COLO829 (cell line): ENCODE measurements at regions not wholly inside any gene's neighbourhood (a gene's known extent, or its start where the extent isn't known, plus 50 kb on each side); places are given as distances from the start of the nearest gene placed in this dataset.

Experiments
- DNase-seq: peaks from one replicate; pipeline ENCODE4 v3.0.0; 2012; ENCODE audit warnings: low spot score

DNA sequence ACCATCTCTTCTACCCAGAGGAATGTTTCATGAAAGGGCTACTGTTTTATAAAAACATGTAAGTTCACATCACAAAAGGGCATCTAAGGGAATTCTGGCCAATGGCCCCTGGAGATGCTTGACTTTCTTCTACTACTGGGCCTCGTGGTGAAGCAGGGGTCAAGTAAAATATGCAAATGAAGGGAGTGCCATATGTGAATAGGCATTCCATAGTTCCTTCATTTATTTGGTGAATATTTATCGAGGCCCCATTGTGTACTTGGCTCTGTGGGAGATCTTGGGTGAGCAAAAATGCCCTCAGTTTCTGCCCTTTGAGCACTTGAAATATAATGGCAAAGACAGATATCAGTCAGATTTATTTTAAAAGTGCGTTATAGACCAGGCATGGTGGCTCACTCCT is 101.3 kb upstream of the CACNA2D3 start:
- no peak for DNase-seq

DNA sequence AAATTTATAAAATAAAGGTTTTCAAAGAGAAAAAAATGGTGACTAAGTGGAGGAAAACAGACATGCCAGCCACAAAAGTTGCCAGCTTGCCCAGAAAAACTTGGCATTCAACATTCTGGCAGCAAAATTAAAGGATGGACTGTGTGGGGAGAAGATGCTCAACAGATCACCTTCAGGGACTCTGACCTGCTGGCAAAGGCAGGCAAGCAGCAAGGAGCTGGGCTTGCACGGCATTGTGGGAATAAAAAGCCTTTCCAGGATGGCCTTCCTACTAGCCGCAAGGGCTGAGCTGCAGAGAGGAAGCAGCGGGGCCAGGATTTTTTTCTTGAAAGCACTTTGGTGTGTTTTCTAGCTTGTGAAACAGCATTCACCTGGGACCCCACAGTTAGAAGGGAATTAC is 101.9 kb upstream of the CACNA2D3 start:
- DNase-seq = no peak

GRCh38 chr3:54014067-54014466 is 108.3 kb upstream of the CACNA2D3 start:
- DNase-seq = no peak

GRCh38 chr3:54008744-54009143 is 113.6 kb upstream of the CACNA2D3 start:
- no peak for DNase-seq

GRCh38 chr3:54008099-54008498 is 114.3 kb upstream of the CACNA2D3 start:
- peak; percentile 45 for DNase-seq

DNA sequence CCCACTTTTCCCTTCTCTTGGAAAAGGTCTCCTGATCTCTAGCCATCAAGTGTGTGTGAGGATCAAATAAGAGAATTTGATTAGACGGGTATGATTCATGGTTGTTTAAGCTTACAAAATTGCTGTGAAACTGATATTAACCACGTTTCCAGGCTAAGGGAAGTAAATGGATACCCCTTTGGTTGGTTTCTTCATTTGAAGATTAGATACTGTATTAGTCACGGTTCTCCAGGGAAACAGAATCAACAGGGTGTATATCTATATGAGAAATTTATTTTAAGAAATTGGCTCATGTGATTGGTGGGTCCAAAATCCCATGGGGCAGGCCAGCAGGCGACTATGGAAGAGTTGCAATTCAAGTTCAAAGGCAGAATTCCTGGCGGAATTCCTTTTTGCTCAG is 112.7 kb upstream of the SELENOK start:
- DNase-seq = no peak

DNA sequence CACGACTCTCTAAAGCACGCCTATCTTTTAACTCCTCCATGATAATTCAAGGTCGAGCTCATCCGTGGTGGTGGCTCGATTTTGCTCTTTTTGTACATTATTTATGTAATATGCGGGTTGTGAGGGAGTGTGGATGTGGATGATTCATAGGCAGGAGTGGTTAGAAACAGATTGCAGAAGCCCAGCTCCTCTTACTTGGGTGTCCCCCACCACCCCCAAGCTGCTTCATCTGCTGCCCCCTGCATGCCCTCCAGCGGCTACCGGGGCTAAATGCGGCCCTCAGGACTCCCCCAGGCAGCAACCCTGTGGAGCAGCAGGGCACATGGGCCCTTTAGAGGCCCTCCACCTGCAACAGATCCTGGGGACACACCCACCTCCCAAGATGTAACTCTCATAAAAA is 111.5 kb upstream of the SELENOK start:
- no peak for DNase-seq

GRCh38 chr3:53999725-54000124 is 108.1 kb upstream of the SELENOK start:
- no peak for DNase-seq

DNA sequence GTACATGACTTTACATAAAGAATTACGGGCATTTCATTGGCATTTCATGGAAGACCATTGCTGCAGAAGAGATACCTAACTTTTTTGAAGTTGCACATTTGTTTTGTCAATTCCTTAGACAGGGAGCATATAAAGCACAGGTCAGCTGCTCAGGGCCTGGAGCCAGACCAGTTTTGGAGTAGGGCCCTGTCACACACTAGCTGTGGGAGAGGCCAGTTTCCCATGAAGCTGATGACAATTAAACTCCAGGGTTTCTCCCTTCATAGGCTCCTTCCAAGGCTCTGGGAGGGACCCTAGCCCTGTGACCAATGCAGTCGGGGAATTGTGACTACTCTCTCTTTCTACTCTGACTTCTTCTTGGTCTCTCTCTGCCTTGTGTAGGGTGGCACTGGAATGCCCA is 107.3 kb upstream of the SELENOK start:
- no peak for DNase-seq

- no peak for DNase-seq
Measured at GRCh38 chr3:53997476-53997875, 105.8 kb upstream of the SELENOK start.

- DNase-seq = no peak
Measured at GRCh38 chr3:53996141-53996874, 104.6 kb upstream of the SELENOK start.

DNA sequence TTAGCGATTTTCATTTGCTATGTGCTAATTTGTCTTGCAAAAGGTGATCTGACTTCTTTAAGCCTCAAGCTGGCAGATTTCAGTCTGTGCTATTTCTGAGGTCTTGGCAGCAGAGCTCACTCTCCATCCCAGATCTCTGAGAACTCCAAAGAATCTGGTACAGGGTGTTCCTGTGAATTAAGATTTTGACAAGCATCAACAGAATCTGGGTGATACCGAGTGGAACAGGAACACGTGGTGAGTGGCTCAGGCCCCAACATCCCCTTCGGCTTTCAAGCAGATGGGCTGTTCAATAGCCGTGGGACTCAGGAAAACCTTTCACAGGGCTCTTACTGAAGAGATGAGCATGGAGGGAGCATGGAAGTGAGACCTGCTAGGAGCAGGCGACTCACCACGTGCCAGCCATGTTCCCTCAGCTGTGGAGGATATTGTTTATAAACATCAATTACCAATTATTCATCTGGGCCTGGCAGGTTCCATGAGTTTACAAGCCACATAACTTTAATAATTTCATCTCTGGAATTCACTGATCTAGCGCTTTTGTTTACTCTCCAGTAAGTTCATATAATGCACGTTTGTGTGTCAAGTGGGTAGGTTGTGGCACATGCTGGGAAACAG is 103.4 kb upstream of the SELENOK start:
- DNase-seq = no peak

DNA sequence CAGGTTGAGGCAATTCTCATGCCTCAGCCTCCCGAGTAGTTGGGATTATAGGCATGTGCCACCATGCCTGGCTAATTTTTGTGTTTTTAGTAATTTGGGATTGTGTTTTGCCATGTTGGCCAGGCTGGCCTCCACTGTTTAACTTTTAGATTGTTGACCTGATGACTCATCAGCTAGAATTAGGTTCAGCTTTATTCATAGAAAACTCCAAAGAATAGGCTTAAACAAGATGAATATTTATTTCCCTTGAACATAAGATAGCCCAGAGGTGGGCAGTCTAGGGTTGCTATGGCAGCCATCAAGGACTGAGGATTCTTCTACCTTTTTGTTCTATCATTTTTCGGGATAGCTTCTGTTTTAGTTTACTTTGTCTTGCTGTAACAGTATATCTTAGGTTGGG is 99.6 kb upstream of the SELENOK start:
- DNase-seq = no peak

- no peak for DNase-seq
Measured at GRCh38 chr3:53989946-53990345, 98.3 kb upstream of the SELENOK start.

DNA sequence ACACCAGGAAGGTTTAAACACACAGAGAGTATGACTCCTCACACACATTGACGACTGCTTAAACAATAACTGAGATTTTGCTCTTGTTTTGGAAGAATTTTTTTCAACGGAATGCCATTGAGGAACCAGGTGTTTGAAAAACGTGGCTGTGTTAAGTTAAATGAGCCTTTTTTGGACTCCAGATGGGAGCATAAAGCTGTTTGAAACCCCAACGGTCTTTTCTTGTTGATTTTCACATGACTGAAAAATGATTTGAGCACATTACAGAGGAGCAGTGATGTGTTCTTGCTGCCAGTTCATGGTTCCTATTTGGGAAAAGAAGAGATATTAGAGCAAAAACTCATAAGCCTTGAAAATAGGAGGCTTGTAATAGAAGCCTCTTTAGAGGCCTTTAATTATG is 97.8 kb upstream of the SELENOK start:
- no peak for DNase-seq

- no peak for DNase-seq
Measured at GRCh38 chr3:53978386-53978785, 86.7 kb upstream of the SELENOK start.

- no peak for DNase-seq
Measured at GRCh38 chr3:53975382-53975781, 83.7 kb upstream of the SELENOK start.

- DNase-seq = no peak
Measured at GRCh38 chr3:53974324-53974723, 82.7 kb upstream of the SELENOK start.

DNA sequence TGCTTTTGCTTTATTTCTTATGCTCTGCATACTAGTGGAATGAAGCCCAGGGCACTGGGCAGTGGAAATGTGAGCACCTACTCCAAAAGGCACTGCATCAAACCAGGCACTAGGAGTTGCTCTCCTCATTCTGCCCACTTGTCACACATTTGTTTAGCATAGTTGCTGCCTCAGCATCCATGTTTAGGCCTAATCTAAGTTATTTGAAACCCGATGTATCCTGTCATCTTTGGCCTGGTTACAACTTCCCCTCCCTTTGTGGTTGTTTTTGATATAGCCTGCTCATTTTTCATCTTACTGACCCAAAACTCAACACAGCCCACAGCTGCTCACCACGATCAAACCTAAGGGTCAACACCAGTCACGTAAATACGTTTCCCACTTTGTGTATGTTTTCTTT is 82.2 kb upstream of the SELENOK start:
- no peak for DNase-seq

- DNase-seq = no peak
Measured at GRCh38 chr3:53970661-53971060, 79.0 kb upstream of the SELENOK start.

GRCh38 chr3:53969086-53969485 is 77.4 kb upstream of the SELENOK start:
- no peak for DNase-seq

- DNase-seq = no peak
Measured at GRCh38 chr3:53965291-53965690, 73.6 kb upstream of the SELENOK start.

DNA sequence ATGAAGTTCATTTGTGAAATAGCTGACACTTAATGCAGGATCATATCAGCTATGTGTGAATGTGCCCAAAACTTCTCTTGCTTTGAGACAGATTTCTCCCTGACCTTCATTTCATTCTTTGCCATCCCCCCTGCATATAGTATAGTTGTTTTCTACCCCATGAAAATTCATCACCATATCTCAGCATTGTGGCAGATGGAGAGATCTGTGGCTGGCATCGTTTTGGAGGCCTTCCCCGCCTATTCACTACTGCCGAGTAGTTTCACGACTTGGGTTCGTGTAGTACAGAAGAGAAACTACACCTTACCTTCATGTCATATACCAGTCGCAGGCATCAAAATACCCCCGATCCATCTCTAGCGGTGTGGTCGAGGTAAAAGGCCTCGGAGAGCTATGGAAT is 66.2 kb upstream of the SELENOK start:
- DNase-seq = no peak

GRCh38 chr3:53956586-53956985 is 64.9 kb upstream of the SELENOK start:
- DNase-seq = no peak
